HG03066 (cell line): ENCODE measurements at regions not wholly inside any gene's neighbourhood (a gene's known extent, or its start where the extent isn't known, plus 50 kb on each side); places are given as distances from the start of the nearest gene placed in this dataset.
"Not testable (repeated sequence)": the region's sequence is repeated elsewhere in the genome, so short reads cannot be mapped to it uniquely, and the experiment has no call there.

Source experiments
- ATAC-seq: cut with Tn5 transposase; IDR thresholded peaks from one replicate; pipeline ENCODE4 v1.9.1; 2021; ENCODE audit warnings: low read depth; ENCODE audit not compliant: unreplicated experiment

- ATAC-seq: no peak
These were observed 73.8 kb upstream of the MORC3 start for GRCh38 chr21:36246080-36246631.

GRCh38 chr21:36247316-36248010, 72.5 kb upstream of the MORC3 start:
- ATAC-seq: no peak

GRCh38 chr21:36249576-36250422, 70.2 kb upstream of the MORC3 start:
- ATAC-seq: no peak

- no peak for ATAC-seq
These were observed 69.4 kb upstream of the MORC3 start for GRCh38 chr21:36250423-36251075.

GRCh38 chr21:36254106-36254941, 65.7 kb upstream of the MORC3 start:
- ATAC-seq: peak; percentile 5

- ATAC-seq: peak; percentile 72
These were observed 64.3 kb upstream of the MORC3 start for GRCh38 chr21:36255663-36256062.

- no peak for ATAC-seq
These were observed 62.3 kb upstream of the MORC3 start for GRCh38 chr21:36257657-36258056.

GRCh38 chr21:36260030-36260787, 59.8 kb upstream of the MORC3 start:
- no peak for ATAC-seq

- ATAC-seq: no peak
These were observed 59.2 kb upstream of the MORC3 start for GRCh38 chr21:36260802-36261201.

GRCh38 chr21:36261459-36261858, 58.5 kb upstream of the MORC3 start:
- ATAC-seq: no peak

GRCh38 chr21:36263797-36264196, 56.2 kb upstream of the MORC3 start:
- no peak for ATAC-seq

GRCh38 chr21:36265431-36265830, 54.6 kb upstream of the MORC3 start:
- ATAC-seq: no peak

- not testable (repeated sequence) for ATAC-seq
These were observed 52.2 kb upstream of the MORC3 start for GRCh38 chr21:36267828-36268227.

GRCh38 chr21:36268264-36268663, 51.7 kb upstream of the MORC3 start:
- ATAC-seq: not testable (repeated sequence)
